PC-9 (cell line): ENCODE measurements at regions not wholly inside any gene's neighbourhood (a gene's known extent, or its start where the extent isn't known, plus 50 kb on each side); places are given as distances from the start of the nearest gene placed in this dataset.

Experiments
- EZH2 ChIP-seq: fragments of 200-600 bp; sonication (generic); IDR thresholded peaks from 2 replicates; pipeline ENCODE4 v1.8.0; 2017; ENCODE audit warnings: antibody characterized with exemption, low read depth
- TF ChIP-seq, protein P1 (sequence below): fragments of 200-600 bp; sonication (generic); conservative IDR thresholded peaks from 2 replicates; pipeline ENCODE4 v1.6.1; 2017; ENCODE audit warnings: mixed run types, antibody characterized with exemption, mild to moderate bottlenecking, moderate library complexity

GRCh38 chr1:36635284-36635683 lies 152.6 kb upstream of the CSF3R start:
- TF ChIP-seq, protein P1, sequence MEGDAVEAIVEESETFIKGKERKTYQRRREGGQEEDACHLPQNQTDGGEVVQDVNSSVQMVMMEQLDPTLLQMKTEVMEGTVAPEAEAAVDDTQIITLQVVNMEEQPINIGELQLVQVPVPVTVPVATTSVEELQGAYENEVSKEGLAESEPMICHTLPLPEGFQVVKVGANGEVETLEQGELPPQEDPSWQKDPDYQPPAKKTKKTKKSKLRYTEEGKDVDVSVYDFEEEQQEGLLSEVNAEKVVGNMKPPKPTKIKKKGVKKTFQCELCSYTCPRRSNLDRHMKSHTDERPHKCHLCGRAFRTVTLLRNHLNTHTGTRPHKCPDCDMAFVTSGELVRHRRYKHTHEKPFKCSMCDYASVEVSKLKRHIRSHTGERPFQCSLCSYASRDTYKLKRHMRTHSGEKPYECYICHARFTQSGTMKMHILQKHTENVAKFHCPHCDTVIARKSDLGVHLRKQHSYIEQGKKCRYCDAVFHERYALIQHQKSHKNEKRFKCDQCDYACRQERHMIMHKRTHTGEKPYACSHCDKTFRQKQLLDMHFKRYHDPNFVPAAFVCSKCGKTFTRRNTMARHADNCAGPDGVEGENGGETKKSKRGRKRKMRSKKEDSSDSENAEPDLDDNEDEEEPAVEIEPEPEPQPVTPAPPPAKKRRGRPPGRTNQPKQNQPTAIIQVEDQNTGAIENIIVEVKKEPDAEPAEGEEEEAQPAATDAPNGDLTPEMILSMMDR = no peak
- no peak for TF ChIP-seq EZH2
